CD4-positive, alpha-beta T cell treated with Interleukin-12 subunit alpha and Interleukin-12 subunit beta, for 1 hour (primary cell): ENCODE measurements at regions not wholly inside any gene's neighbourhood (a gene's known extent, or its start where the extent isn't known, plus 50 kb on each side); places are given as distances from the start of the nearest gene placed in this dataset.
"Not testable (repeated sequence)": the region's sequence is repeated elsewhere in the genome, so short reads cannot be mapped to it uniquely, and the experiment has no call there.

ENCODE experiments used
- DNase-seq: peaks from one replicate; pipeline ENCODE4 v3.0.0-alpha.2; 2020

GRCh38 chr10:30763918-30764317 lies 134.4 kb upstream of the LYZL2 start:
- no peak for DNase-seq

DNA sequence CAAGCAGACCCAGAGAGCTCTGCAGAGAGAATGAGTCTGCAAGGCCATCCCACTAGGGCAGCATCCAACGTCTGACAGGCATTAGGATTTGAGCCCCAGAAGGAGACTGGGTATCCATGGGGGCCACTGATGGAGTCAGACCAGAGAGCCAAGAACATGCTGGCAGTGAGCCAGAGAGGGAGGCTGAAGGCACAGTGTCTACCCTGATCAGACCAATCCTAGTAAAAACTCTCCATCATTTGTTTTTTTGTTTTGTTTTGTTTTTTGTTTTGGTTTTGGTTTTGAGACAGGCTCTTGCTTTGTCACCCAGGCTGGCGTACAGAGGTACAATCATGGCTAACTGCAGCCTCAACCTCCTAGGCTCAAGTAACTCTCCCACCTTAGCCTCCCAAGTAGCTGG lies 133.1 kb upstream of the LYZL2 start:
- no peak for DNase-seq

DNA sequence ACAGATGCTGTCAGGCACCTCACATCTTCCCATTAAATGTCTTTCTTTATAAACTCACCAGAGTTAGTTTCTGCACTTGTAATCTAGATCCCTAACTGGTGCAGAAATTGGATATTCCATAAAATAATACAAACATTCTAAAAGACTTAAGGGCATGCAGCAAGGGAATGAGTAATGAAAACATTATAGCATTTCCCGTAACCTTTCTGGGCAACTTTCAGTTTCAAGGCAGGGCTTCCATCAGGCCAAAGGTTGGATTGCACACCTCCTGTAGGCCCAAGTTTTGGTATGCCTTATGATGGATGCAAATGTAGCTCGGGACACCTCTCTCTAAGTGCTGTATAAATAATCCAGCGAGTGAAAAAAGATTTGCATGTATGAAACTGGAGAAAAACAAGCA lies 129.9 kb upstream of the LYZL2 start:
- DNase-seq, result no peak

DNA sequence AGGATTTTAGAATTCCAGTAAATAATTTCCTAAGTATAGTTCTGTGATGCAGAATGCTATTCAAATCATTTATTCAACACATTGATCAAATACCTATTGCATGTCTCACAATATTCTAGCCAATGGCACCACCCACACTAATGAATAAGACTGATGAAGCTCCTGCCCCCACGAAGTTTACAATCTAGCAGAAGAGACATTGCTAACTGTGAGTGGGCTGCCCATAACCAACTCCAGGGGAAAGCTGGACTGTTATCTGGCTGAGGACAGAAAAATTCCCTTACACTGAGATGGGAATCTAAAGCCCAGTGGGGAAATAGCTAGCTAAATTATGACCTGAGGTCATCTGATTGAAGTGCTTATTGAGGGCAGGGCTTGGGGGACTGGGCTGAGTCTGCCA lies 128.8 kb upstream of the LYZL2 start:
- DNase-seq, result no peak

DNA sequence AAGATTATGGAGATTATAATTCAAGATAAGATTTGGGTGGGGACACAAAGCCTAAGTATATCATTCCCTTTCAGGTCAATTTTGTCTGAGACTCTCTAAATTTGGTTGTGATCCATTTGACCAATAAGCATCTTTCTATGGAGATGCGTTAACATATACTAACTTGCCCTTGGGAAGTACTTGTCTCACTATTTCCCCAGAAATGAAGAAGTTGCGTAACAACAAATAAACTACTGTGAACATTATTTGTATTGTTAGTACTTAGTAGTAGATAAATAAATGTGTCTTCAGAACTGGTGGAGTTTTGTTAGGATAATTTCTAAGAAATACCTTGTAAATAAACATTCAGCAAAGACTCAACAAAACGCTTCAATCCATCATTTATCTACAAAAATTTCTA lies 127.3 kb upstream of the LYZL2 start:
- DNase-seq, result no peak

- no peak for DNase-seq
Measured at GRCh38 chr10:30756151-30756550, 126.6 kb upstream of the LYZL2 start.

DNA sequence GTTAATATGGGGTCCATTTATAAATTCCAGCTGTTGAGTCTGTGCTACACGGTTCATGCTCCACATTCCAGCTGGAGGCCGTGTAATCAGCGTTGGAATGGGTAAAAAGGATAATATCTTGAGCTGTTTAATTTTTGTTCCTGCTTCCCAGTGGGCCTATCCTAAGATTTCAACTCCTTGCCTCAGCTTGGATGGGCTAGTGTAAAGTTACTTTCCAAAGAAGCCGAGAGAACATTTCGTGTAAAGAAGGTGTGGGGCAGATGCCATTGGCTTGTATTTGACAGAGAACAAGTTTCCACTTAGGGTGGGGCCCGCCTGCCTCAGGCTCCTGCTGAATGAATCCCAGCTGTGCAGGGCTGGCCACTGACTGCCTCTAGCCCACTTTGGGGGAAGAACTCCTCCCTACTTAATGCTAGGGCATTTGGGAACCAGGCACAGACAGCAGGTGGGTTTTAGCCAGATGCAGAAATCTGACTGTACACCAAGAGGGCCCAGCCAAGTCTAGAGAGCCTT lies 125.9 kb upstream of the LYZL2 start:
- no peak for DNase-seq

DNA sequence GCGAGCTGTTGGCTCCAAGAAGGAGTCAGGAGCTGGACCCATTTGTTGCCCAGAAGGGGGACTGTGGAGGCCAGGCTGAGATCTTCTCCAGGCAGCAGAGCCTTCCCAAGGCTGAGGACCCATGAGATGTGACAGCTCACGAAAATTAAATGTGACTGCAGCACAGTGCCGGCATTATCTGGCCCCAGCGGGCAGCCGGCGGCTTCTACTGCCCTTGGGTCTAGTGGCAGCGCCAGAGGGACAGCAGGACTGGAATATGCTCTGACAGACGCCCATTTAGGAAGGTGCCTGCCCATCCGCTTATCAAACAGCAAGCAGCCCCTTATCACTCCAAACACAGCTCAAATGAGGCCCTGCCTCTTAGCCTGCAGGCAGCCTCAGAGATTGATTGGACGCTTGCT lies 122.9 kb upstream of the LYZL2 start:
- no peak for DNase-seq

DNA sequence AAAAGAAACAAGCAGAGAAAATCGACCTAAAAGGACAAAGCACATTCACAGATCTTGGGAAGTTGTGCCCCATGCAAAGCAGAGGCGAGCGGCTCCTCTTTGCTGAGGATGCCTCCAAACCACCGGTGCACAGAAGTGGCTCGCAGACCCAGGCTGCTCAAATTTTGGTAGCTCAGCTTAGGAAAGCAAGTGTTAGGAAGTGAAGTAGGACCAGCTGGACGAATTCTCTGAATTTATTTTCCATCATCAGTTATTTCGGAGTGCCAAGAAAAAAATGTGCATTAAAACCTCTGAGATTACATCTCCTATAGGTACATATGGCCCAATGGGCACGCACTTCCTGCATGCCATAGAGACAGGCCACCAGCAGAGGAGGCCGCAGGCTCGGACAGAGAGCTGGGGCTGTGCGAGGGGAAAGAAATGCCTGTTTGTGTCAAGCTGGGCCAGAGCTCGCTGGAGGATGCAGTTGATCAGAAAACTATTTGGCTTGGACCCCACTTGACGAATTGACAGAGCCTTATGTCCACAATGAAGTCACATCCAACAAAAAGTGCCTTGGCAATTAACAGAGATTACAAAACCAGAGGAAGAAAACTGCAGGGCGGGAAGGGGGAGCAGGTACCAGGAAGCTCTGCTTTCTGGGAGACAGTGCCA lies 122.3 kb upstream of the LYZL2 start:
- DNase-seq, result no peak

- no peak for DNase-seq
Measured at GRCh38 chr10:30750971-30751677, 121.6 kb upstream of the LYZL2 start.

GRCh38 chr10:30749385-30749784 lies 119.8 kb upstream of the LYZL2 start:
- DNase-seq, result no peak

DNA sequence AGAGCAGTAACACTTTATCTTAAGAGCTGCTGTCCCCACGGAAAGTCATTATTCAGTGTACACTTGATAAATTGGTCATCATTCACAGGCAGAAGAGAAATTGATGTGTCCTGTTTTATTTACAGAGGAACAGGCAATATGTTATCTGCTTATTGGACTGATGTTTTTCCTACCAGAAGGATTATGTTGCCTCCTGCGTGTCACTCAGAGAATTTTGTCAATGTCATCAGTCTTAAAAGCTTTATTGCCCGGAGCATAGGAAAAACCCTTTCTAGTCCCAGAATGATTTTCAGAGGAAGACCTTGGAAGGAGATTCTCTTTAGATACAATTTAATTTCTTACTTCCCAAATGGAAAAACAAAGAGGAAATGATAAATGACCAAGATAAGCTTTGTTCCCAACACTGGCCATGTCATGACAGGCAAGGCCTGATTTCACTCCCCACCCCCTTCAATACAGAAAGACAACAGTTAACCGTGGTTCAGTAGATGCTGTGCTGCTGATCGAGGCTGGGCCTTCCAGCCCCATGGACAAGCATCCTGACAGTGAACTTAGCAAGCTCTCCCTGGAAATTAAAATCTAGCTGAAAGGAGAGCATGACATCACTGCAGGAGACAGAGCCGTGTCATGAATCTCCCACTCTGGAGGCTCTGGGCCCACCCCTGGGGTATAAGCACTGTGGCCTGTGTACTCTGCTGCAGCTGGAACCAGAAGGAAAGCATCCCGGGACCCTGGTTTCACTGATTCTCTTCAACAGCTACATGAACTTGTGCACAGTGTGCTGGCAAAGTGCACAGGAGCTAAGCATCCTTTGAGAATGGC lies 118.8 kb upstream of the LYZL2 start:
- no peak for DNase-seq

DNA sequence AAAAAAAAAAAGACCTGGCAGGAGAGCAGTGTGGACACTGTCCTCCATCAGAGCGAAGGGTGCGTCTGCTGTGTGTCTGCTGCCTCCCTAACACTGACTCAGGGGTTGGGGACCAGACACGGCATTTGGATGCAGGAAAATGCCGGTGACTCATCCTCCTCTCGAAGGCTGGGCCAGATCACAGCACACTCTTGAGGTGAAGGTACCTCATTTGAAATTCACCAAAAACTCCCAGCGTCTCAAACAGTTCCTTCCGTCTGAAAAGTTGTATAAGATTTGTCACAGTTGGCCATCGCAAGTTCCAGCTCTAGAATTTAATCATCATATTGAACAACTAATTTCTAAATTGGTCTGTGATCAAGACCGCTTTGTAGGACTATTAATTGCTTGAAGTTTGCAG lies 118.1 kb upstream of the LYZL2 start:
- peak; percentile 13 for DNase-seq

DNA sequence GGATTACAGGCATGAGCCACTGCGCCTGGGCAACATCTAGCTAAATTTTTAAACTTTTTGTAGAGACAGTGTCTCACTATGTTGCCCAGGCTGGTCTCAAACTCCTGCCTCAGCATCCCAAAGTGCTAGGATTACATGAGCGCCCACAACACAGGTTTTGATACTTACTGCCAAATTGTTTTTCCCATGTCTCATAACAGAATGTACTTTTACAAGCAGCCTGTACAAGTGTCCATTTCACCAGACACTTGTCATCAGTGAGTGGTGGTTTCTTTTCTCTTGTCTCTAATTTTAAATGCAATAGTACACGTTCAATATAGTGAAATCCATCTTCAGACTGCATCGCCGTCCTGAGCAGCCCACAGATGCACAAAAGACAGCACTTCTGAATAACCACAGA lies 116.4 kb upstream of the LYZL2 start:
- no peak for DNase-seq

- no peak for DNase-seq
Measured at GRCh38 chr10:30744106-30744505, 114.6 kb upstream of the LYZL2 start.

DNA sequence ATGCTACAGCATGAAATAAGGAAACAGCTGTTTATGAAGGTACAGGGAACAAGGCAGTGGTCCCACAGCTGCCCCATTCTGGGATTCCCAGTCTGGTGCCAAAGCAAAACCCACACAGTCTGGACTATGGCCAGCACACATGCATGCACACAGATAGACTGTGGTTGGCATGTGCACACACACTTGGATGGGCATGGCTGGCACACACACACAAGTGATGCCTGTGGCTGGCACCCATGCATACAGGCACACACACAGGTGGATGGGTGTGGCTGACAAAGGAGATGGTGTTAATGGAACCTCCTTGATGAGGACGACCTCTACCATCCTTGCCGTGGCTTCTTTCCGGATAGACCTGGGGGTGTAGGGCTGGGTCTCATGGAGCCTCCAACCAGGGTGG lies 114.0 kb upstream of the LYZL2 start:
- no peak for DNase-seq

- DNase-seq, result no peak
Measured at GRCh38 chr10:30742471-30742870, 112.9 kb upstream of the LYZL2 start.

DNA sequence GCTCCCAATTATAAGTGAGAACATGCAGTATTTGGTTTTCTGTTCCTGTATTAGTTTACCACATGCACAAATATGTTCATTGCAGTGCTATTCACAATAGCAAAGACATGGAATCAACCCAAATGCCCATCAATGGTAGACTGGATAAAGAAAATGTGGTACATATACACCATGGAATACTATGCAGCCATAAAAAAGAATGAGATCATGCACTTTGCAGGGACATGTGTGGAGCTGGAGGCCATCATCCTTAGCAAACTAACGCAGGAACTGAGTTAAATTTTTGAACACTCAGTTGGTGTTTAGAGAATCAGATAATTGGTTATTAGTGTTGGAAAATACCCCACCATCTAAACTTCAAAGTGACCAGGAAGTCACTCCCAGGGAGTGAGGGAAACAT lies 111.2 kb upstream of the LYZL2 start:
- not testable (repeated sequence) for DNase-seq

DNA sequence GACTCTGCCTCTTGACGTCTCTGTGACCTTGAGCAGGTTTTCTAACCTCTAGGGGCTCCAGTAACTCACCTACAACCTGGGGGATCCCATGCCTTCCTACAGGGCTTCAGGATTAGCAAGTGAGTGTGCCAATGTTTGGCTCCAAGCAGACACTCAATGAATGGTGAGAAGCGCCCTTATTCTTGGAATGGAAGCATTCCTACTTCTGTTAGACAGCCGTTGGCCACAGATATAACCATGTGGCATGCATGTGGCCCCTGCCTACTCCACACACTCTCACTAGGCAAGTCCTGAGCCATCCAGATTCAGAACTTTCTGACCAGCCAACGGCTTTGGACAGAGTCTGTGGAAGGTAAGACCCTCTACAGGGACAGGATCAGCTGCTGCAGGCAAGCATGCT lies 108.9 kb upstream of the LYZL2 start:
- DNase-seq, result no peak

- DNase-seq, result no peak
Measured at GRCh38 chr10:30737931-30738391, 108.4 kb upstream of the LYZL2 start.

GRCh38 chr10:30736685-30737232 lies 107.2 kb upstream of the LYZL2 start:
- no peak for DNase-seq

DNA sequence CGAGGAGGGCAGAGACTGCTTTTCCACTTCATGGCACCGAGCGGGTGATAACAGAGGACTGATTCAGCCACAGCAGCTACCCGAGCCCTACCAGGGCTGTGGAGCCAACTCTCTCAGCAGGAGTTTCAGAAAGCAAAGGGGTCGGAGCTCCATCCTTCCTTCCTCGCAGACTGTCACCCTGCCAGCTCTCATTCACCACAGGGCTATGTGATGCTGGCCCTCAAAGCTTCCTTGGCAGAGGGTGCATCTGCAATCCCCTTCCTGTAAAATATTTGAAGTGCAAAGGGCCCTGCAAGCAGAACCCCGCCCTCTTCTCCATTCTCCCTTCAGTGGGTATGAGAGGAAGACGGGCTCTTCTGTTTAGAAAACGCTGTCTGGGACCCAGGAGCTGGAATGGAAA lies 105.3 kb upstream of the LYZL2 start:
- no peak for DNase-seq

- DNase-seq, result no peak
Measured at GRCh38 chr10:30732671-30733070, 103.1 kb upstream of the LYZL2 start.
